ENCODE measurements at regions not wholly inside any gene's neighbourhood (a gene's known extent, or its start where the extent isn't known, plus 50 kb on each side); places are given as distances from the start of the nearest gene placed in this dataset.

DNA sequence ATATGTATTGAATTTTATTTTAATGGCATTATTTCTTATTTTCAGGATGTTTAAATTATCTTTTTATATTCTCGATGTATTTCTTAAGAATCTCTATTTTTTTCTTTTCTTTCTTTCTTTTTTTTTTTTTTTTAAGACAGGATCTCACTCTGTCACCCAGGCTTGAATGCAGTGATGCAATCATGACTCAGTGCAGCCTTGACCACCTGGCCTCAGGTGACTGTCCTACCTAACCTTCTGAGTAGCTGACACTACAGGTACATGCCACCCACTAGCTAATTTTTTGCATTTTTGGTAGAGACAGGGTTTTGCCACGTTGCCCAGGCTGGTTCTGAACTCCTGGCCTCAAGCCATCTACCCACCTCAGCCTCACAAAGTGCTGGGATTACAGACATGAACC is 143.8 kb upstream of the LAMA2 start:
- DNase-seq (ENCODE audit: low spot score) = no peak
- Histone ChIP-seq H2AFZ (ENCODE audit: low read length) (no peak overlapping the region), H3K79me2 (ENCODE audit: insufficient read depth, low read depth, low read length) (no peaks in the 10 kb centered on the region), H3K9me3 (ENCODE audit: low read length) (no peaks in the 10 kb centered on the region), H3K27ac (ENCODE audit: low read depth, low read length, poor library complexity, severe bottlenecking) (no peak overlapping the region), H4K20me1 (ENCODE audit: insufficient read depth, low read length) (no peaks in the 10 kb centered on the region), H3K4me1 (ENCODE audit: insufficient read depth, low read length, poor library complexity, severe bottlenecking) (no peaks in the 10 kb centered on the region), H3K4me3 (ENCODE audit: low read depth, low read length, poor library complexity, severe bottlenecking) (no peak overlapping the region), H3K4me2 (ENCODE audit: low read length) (no peak overlapping the region), H3K36me3 (ENCODE audit: insufficient read depth, low read length) (no peaks in the 10 kb centered on the region), H3K9me2 (ENCODE audit: insufficient read depth, low read length) (no peaks in the 10 kb centered on the region; the same call in 1 of the 2 replicates)
- TF ChIP-seq, protein P1, sequence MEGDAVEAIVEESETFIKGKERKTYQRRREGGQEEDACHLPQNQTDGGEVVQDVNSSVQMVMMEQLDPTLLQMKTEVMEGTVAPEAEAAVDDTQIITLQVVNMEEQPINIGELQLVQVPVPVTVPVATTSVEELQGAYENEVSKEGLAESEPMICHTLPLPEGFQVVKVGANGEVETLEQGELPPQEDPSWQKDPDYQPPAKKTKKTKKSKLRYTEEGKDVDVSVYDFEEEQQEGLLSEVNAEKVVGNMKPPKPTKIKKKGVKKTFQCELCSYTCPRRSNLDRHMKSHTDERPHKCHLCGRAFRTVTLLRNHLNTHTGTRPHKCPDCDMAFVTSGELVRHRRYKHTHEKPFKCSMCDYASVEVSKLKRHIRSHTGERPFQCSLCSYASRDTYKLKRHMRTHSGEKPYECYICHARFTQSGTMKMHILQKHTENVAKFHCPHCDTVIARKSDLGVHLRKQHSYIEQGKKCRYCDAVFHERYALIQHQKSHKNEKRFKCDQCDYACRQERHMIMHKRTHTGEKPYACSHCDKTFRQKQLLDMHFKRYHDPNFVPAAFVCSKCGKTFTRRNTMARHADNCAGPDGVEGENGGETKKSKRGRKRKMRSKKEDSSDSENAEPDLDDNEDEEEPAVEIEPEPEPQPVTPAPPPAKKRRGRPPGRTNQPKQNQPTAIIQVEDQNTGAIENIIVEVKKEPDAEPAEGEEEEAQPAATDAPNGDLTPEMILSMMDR (conservative IDR thresholded peaks at IDR 0.05; ENCODE audit: low read length) = no peak
- TF ChIP-seq EZH2phosphoT487 (IDR thresholded peaks at IDR 0.05; ENCODE audit: borderline replicate concordance, low read depth, low read length) = no peak
- POLR2A ChIA-PET = no interaction called here
- CTCF ChIA-PET (ENCODE audit: unreplicated experiment) = no interaction called here
- BruUV-seq (replicated peaks) = no TSS peak
- intact Hi-C loops (cut with micrococcal nuclease; ENCODE audit: unreplicated experiment) = no loop called here

DNA sequence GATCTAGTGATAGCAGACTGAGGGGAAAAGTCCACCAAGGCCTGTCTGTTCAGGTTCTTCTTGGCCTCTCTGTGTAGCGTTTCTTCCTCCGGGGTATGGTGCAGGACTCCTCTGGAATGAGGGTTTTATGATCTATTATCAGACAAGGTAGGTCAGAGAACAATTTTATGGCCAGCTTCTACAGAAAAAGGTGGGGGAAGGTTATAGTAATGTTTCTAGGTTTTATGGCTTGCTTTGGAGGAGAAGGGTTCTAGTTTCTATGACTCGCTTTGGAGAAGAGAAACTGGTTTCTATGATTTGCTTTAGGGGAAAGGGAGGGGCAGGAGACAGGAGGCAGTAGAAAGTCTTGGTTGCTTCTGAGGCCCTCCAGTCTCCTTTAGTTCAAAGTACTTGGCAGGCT is 144.8 kb upstream of the LAMA2 start:
- no peaks in the 10 kb centered on the region for H3K4me1 ChIP-seq (ENCODE audit: insufficient read depth, low read length, poor library complexity, severe bottlenecking)
- no peak overlapping the region for H3K4me2 ChIP-seq (ENCODE audit: low read length)
- ChIA-PET CTCF (ENCODE audit: unreplicated experiment) (no interaction called here), POLR2A (no interaction called here)
- no peaks in the 10 kb centered on the region; the same call in 1 of the 2 replicates for H3K9me2 ChIP-seq (ENCODE audit: insufficient read depth, low read length)
- no TSS peak for BruUV-seq (replicated peaks)
- H3K79me2 ChIP-seq (ENCODE audit: insufficient read depth, low read depth, low read length) = no peaks in the 10 kb centered on the region
- H3K27ac ChIP-seq (ENCODE audit: low read depth, low read length, poor library complexity, severe bottlenecking) = no peak overlapping the region
- H3K36me3 ChIP-seq (ENCODE audit: insufficient read depth, low read length) = no peaks in the 10 kb centered on the region
- DNase-seq (ENCODE audit: low spot score) = no peak
- no peak overlapping the region for H3K4me3 ChIP-seq (ENCODE audit: low read depth, low read length, poor library complexity, severe bottlenecking)
- no peak overlapping the region for H2AFZ ChIP-seq (ENCODE audit: low read length)
- no peaks in the 10 kb centered on the region for H4K20me1 ChIP-seq (ENCODE audit: insufficient read depth, low read length)
- TF ChIP-seq EZH2phosphoT487 (IDR thresholded peaks at IDR 0.05; ENCODE audit: borderline replicate concordance, low read depth, low read length) = no peak
- TF ChIP-seq, protein P1 (conservative IDR thresholded peaks at IDR 0.05; ENCODE audit: low read length) = no peak
- H3K9me3 ChIP-seq (ENCODE audit: low read length) = no peaks in the 10 kb centered on the region
- intact Hi-C loops (cut with micrococcal nuclease; ENCODE audit: unreplicated experiment) = no loop called here

DNA sequence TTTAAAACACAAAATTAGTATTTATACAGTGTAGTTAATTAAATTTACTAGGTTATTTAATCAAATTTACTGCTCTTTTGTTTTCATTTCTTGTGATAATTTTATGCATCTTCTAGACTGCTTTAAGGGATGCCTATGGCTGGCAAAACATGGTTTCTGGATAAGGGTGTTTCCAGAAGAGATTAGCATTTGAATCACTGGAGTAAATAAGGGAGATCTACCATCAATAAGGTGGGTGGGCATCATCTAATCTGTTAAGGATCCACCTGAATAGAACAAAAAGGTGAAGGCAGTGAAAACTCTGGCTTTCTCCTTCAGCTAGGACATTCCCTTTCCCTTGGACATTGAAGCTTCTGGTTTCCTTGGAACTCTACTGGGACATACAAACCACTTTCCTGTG is 146.2 kb upstream of the LAMA2 start:
- Histone ChIP-seq H3K27ac (ENCODE audit: low read depth, low read length, poor library complexity, severe bottlenecking) (no peak overlapping the region), H3K9me2 (ENCODE audit: insufficient read depth, low read length) (no peaks in the 10 kb centered on the region; the same call in 1 of the 2 replicates), H3K79me2 (ENCODE audit: insufficient read depth, low read depth, low read length) (no peaks in the 10 kb centered on the region), H3K9me3 (ENCODE audit: low read length) (no peaks in the 10 kb centered on the region), H4K20me1 (ENCODE audit: insufficient read depth, low read length) (no peaks in the 10 kb centered on the region), H3K4me2 (ENCODE audit: low read length) (no peak overlapping the region), H3K4me3 (ENCODE audit: low read depth, low read length, poor library complexity, severe bottlenecking) (no peak overlapping the region), H3K4me1 (ENCODE audit: insufficient read depth, low read length, poor library complexity, severe bottlenecking) (no peaks in the 10 kb centered on the region), H2AFZ (ENCODE audit: low read length) (no peak overlapping the region), H3K36me3 (ENCODE audit: insufficient read depth, low read length) (no peaks in the 10 kb centered on the region)
- TF ChIP-seq, protein P1 (conservative IDR thresholded peaks at IDR 0.05; ENCODE audit: low read length) = no peak
- no peak for TF ChIP-seq EZH2phosphoT487 (IDR thresholded peaks at IDR 0.05; ENCODE audit: borderline replicate concordance, low read depth, low read length)
- intact Hi-C loops (cut with micrococcal nuclease; ENCODE audit: unreplicated experiment) = no loop called here
- DNase-seq (ENCODE audit: low spot score) = no peak
- no TSS peak for BruUV-seq (replicated peaks)
- ChIA-PET POLR2A (interaction anchor here (0.8 kb wide), 1 partner anchor 10 kb away, joined by 3 read pairs; no protein-coding TSS in a partner anchor), CTCF (ENCODE audit: unreplicated experiment) (no interaction called here)
